ENCODE measurements at regions not wholly inside any gene's neighbourhood (a gene's known extent, or its start where the extent isn't known, plus 50 kb on each side); places are given as distances from the start of the nearest gene placed in this dataset.

DNA sequence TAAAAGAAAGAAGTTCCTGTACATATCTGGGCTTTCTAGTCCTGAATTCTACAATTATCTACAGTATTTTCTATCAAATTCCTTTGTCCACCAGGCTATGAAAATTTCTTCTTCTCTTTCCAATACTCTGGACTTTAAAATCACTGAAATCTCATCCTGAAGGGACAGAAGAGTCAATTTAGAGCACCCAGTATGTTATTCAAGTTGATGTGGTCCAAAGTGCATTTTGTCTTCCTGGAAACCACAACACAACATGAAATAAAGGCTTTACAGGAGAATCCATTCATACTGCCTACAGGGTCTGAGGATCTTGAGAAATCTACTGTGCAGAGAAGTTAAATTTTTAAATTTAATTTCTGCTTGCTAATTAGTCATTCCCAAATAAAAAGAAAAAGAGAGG, 94.9 kb upstream of the ADGRF1 start (continued):
- no peak for TF ChIP-seq PAF1 (CRISPR knock-in tag; IDR thresholded peaks at IDR 0.05)
- TF ChIP-seq ZNF121 (CRISPR knock-in tag; IDR thresholded peaks at IDR 0.05), result no peak
- TF ChIP-seq NCOA1 (CRISPR knock-in tag; IDR thresholded peaks at IDR 0.05), result no peak
- TF ChIP-seq MBNL3 (CRISPR knock-in tag; conservative IDR thresholded peaks at IDR 0.05), result no peak
- peak; percentile 56; the same call in 1 of the 2 replicates for TF ChIP-seq DPF2 (CRISPR knock-in tag; IDR thresholded peaks at IDR 0.05; ENCODE audit: borderline replicate concordance, low read depth)
- TF ChIP-seq CHD4 (IDR thresholded peaks at IDR 0.05; ENCODE audit: borderline replicate concordance, low read length), result peak; percentile 46; the same call in 1 of the 2 replicates
- no peak for TF ChIP-seq SRSF9 (IDR thresholded peaks at IDR 0.05; ENCODE audit: borderline replicate concordance, insufficient read depth, low read depth, low read length, poor library complexity, severe bottlenecking)
- TF ChIP-seq, protein P1, sequence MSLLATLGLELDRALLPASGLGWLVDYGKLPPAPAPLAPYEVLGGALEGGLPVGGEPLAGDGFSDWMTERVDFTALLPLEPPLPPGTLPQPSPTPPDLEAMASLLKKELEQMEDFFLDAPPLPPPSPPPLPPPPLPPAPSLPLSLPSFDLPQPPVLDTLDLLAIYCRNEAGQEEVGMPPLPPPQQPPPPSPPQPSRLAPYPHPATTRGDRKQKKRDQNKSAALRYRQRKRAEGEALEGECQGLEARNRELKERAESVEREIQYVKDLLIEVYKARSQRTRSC (CRISPR knock-in tag; IDR thresholded peaks at IDR 0.05; ENCODE audit: low read depth), result no peak
- TF ChIP-seq, protein P2, sequence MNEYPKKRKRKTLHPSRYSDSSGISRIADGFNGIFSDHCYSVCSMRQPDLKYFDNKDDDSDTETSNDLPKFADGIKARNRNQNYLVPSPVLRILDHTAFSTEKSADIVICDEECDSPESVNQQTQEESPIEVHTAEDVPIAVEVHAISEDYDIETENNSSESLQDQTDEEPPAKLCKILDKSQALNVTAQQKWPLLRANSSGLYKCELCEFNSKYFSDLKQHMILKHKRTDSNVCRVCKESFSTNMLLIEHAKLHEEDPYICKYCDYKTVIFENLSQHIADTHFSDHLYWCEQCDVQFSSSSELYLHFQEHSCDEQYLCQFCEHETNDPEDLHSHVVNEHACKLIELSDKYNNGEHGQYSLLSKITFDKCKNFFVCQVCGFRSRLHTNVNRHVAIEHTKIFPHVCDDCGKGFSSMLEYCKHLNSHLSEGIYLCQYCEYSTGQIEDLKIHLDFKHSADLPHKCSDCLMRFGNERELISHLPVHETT (CRISPR knock-in tag; conservative IDR thresholded peaks at IDR 0.05), result no peak
- peak; percentile 69 for TF ChIP-seq HNF4G (IDR thresholded peaks at IDR 0.05; ENCODE audit: borderline replicate concordance, low read depth, low read length)
- no peak for TF ChIP-seq HNF4G (CRISPR knock-in tag; IDR thresholded peaks at IDR 0.05; ENCODE audit: borderline replicate concordance, low read depth)
- peak; percentile 43; the same call in 1 of the 2 replicates for TF ChIP-seq RBFOX2 (IDR thresholded peaks at IDR 0.05; ENCODE audit: low read depth, low read length)
- peak; percentile 71; the same call in 1 of the 2 replicates for TF ChIP-seq RXRB (CRISPR knock-in tag; IDR thresholded peaks at IDR 0.05; ENCODE audit: borderline replicate concordance)
- 0 out of 2 replicates have a peak, but pooled peaks have one; percentile 52 for TF ChIP-seq FOXK1 (CRISPR knock-in tag; IDR thresholded peaks at IDR 0.05; ENCODE audit: borderline replicate concordance, low read depth)
- TF ChIP-seq ZNF567 (CRISPR knock-in tag; IDR thresholded peaks at IDR 0.05; ENCODE audit: borderline replicate concordance), result no peak
- TF ChIP-seq, protein P3, sequence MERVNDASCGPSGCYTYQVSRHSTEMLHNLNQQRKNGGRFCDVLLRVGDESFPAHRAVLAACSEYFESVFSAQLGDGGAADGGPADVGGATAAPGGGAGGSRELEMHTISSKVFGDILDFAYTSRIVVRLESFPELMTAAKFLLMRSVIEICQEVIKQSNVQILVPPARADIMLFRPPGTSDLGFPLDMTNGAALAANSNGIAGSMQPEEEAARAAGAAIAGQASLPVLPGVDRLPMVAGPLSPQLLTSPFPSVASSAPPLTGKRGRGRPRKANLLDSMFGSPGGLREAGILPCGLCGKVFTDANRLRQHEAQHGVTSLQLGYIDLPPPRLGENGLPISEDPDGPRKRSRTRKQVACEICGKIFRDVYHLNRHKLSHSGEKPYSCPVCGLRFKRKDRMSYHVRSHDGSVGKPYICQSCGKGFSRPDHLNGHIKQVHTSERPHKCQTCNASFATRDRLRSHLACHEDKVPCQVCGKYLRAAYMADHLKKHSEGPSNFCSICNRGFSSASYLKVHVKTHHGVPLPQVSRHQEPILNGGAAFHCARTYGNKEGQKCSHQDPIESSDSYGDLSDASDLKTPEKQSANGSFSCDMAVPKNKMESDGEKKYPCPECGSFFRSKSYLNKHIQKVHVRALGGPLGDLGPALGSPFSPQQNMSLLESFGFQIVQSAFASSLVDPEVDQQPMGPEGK (CRISPR knock-in tag; IDR thresholded peaks at IDR 0.05), result no peak; the same call in 1 of the 2 replicates
- TF ChIP-seq, protein P4, sequence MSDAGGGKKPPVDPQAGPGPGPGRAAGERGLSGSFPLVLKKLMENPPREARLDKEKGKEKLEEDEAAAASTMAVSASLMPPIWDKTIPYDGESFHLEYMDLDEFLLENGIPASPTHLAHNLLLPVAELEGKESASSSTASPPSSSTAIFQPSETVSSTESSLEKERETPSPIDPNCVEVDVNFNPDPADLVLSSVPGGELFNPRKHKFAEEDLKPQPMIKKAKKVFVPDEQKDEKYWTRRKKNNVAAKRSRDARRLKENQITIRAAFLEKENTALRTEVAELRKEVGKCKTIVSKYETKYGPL (CRISPR knock-in tag; IDR thresholded peaks at IDR 0.05), result no peak; the same call in 1 of the 2 replicates
- TF ChIP-seq, protein P5, sequence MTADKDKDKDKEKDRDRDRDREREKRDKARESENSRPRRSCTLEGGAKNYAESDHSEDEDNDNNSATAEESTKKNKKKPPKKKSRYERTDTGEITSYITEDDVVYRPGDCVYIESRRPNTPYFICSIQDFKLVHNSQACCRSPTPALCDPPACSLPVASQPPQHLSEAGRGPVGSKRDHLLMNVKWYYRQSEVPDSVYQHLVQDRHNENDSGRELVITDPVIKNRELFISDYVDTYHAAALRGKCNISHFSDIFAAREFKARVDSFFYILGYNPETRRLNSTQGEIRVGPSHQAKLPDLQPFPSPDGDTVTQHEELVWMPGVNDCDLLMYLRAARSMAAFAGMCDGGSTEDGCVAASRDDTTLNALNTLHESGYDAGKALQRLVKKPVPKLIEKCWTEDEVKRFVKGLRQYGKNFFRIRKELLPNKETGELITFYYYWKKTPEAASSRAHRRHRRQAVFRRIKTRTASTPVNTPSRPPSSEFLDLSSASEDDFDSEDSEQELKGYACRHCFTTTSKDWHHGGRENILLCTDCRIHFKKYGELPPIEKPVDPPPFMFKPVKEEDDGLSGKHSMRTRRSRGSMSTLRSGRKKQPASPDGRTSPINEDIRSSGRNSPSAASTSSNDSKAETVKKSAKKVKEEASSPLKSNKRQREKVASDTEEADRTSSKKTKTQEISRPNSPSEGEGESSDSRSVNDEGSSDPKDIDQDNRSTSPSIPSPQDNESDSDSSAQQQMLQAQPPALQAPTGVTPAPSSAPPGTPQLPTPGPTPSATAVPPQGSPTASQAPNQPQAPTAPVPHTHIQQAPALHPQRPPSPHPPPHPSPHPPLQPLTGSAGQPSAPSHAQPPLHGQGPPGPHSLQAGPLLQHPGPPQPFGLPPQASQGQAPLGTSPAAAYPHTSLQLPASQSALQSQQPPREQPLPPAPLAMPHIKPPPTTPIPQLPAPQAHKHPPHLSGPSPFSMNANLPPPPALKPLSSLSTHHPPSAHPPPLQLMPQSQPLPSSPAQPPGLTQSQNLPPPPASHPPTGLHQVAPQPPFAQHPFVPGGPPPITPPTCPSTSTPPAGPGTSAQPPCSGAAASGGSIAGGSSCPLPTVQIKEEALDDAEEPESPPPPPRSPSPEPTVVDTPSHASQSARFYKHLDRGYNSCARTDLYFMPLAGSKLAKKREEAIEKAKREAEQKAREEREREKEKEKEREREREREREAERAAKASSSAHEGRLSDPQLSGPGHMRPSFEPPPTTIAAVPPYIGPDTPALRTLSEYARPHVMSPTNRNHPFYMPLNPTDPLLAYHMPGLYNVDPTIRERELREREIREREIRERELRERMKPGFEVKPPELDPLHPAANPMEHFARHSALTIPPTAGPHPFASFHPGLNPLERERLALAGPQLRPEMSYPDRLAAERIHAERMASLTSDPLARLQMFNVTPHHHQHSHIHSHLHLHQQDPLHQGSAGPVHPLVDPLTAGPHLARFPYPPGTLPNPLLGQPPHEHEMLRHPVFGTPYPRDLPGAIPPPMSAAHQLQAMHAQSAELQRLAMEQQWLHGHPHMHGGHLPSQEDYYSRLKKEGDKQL (CRISPR knock-in tag; IDR thresholded peaks at IDR 0.05; ENCODE audit: low read depth), result no peak
- peak; percentile 90; the same call in 1 of the 2 replicates for TF ChIP-seq HMG20A (CRISPR knock-in tag; IDR thresholded peaks at IDR 0.05; ENCODE audit: borderline replicate concordance)
- TF ChIP-seq POGZ (CRISPR knock-in tag; IDR thresholded peaks at IDR 0.05), result peak; percentile 42; the same call in 1 of the 2 replicates
- TF ChIP-seq ZSCAN30 (CRISPR knock-in tag; IDR thresholded peaks at IDR 0.05), result no peak
